ENCODE measurements at regions not wholly inside any gene's neighbourhood (a gene's known extent, or its start where the extent isn't known, plus 50 kb on each side); places are given as distances from the start of the nearest gene placed in this dataset.

DNA sequence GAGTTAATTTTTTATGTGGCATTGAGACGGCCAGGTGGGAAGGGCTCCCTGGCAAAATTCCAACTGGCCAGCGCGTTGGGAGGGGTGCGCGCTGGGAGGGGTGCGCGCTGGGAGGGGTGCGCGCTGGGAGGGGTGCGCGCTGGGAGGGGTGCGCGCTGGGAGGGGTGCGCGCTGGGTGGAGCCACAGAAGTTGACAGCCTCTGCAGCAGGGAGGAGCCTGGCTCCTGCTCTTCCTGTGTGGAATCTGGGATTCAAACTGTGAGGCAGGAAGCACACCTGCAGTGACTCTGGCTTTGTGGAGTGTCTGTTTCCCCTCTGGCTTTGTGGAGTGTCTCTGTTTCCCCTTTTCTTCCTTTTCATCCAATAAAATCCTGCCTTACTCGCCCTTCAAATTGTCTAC, 147.9 kb upstream of the CBLN2 start:
- no peak overlapping the region for H3K4me3 ChIP-seq (ENCODE audit: extremely low read depth, insufficient read depth, low read length, poor library complexity, severe bottlenecking)
- WGBS, 2 experiments (ENCODE audit: insufficient coverage in 2 of 2) = 15 to 52% methylated on average over 2 to 3 of the region's 16 CpGs

DNA sequence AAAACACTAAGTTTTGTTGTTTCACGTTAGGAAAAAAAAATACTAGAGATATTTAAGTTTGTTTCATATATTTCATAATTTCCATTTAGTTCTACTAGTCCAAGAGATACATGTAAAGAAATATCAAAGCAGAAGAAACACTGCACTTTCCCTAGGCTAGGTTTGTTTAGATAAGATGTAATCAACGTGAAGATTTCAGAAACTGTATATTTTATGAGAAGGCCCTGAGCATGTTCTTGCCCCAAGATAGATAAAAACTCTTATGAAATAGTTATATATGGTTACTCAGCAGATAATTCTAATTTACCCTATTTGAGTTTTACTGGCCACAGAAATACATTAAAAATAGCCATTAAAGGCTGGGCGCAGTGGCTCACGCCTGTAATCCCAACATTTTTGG, 143.6 kb upstream of the CBLN2 start:
- WGBS, 2 experiments (ENCODE audit: insufficient coverage in 2 of 2) = 82 to 100% methylated on average over 2 of the region's 4 CpGs
- Histone ChIP-seq H3K27ac (ENCODE audit: low read depth, low read length, severe bottlenecking) (no peak overlapping the region), H3K4me1 (ENCODE audit: control insufficient read depth, insufficient read depth, low read length, poor library complexity, severe bottlenecking) (peaks cover 4% of the 10 kb centered on the region), H3K36me3 (ENCODE audit: control insufficient read depth, insufficient read depth, low read length) (no peaks in the 10 kb centered on the region), H3K9me3 (ENCODE audit: control insufficient read depth, low read length) (no peaks in the 10 kb centered on the region), H3K4me3 (ENCODE audit: extremely low read depth, insufficient read depth, low read length, poor library complexity, severe bottlenecking) (no peak overlapping the region)

More for the DNA sequence above, 147.9 kb upstream of the CBLN2 start:
- H3K36me3 ChIP-seq (ENCODE audit: control insufficient read depth, insufficient read depth, low read length) = no peaks in the 10 kb centered on the region
- H3K4me1 ChIP-seq (ENCODE audit: control insufficient read depth, insufficient read depth, low read length, poor library complexity, severe bottlenecking) = peaks cover 4% of the 10 kb centered on the region
- no peaks in the 10 kb centered on the region for H3K9me3 ChIP-seq (ENCODE audit: control insufficient read depth, low read length)
- H3K27ac ChIP-seq (ENCODE audit: low read depth, low read length, severe bottlenecking) = no peak overlapping the region

DNA sequence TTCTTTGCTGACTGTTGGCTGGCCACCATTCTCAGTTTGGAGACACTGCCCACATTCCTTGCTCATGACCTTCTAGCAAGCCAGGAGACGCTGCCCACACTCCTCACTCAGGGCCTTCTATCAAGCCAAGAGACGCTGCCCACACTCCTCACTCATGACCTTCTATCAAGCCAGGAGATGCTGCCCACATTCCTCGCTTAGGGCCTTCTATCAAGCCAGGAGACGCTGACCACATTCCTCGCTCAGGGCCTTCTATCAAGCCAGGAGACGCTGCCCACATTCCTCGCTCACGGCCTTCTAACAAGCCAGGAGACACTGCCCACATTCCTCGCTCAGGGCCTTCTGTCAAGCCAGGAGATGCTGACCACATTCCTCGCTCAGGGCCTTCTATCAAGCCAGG, 131.3 kb upstream of the CBLN2 start:
- Histone ChIP-seq H3K9me3 (ENCODE audit: control insufficient read depth, low read length) (no peaks in the 10 kb centered on the region), H3K4me1 (ENCODE audit: control insufficient read depth, insufficient read depth, low read length, poor library complexity, severe bottlenecking) (peaks cover 22% of the 10 kb centered on the region), H3K36me3 (ENCODE audit: control insufficient read depth, insufficient read depth, low read length) (no peaks in the 10 kb centered on the region), H3K4me3 (ENCODE audit: extremely low read depth, insufficient read depth, low read length, poor library complexity, severe bottlenecking) (no peak overlapping the region), H3K27ac (ENCODE audit: low read depth, low read length, severe bottlenecking) (peak overlapping the region; percentile 80)
- WGBS, 2 experiments (ENCODE audit: insufficient coverage in 2 of 2) = 52 to 73% methylated on average over 10 of the region's 10 CpGs

DNA sequence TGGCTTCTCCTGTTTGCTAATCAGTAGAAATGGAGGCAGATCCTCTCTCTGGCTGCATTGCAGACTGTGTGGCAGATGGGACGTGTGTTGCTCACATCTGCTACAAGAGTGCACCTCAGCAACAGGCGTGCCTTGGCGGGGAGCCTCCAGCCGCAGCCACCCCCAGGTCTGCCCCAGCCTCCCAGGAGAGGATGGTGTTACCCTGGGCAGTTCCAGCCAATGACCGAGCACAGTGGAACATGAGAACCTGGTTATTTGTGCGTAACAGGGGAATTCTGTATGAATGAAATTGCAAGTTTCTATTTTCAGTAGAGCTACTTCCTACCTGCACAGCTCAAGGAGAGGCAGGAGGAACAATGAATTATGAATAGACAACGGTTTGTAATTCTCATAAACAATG, 130.6 kb upstream of the CBLN2 start:
- peaks cover 22% of the 10 kb centered on the region for H3K4me1 ChIP-seq (ENCODE audit: control insufficient read depth, insufficient read depth, low read length, poor library complexity, severe bottlenecking)
- no peaks in the 10 kb centered on the region for H3K9me3 ChIP-seq (ENCODE audit: control insufficient read depth, low read length)
- no peak overlapping the region for H3K4me3 ChIP-seq (ENCODE audit: extremely low read depth, insufficient read depth, low read length, poor library complexity, severe bottlenecking)
- 97 to 100% methylated on average over 4 to 5 of the region's 7 CpGs for WGBS, 2 experiments (ENCODE audit: insufficient coverage in 2 of 2)
- no peak overlapping the region for H3K27ac ChIP-seq (ENCODE audit: low read depth, low read length, severe bottlenecking)
- no peaks in the 10 kb centered on the region for H3K36me3 ChIP-seq (ENCODE audit: control insufficient read depth, insufficient read depth, low read length)

DNA sequence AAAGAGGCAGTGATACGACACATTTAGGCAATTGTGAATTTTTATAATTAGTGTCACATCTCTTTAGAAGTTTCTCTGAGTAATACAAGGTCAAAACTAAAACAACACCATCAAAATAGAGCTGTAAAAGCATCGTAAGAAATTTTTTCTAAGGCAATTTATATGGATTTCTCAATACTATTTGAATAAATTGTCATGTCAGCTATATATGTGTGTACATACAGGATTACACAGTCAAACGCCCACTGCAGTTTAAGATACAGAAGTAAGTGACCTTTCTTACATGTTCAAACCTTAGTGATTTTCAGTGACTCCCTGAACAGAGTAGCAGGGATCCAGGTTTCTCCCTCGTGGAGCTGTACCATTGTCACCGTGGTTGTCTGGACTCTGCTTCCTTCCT, 129.1 kb upstream of the CBLN2 start:
- H3K27ac ChIP-seq (ENCODE audit: low read depth, low read length, severe bottlenecking) = no peak overlapping the region
- 61 to 71% methylated on average over 2 to 3 of the region's 5 CpGs for WGBS, 2 experiments (ENCODE audit: insufficient coverage in 2 of 2)
- no peaks in the 10 kb centered on the region for H3K36me3 ChIP-seq (ENCODE audit: control insufficient read depth, insufficient read depth, low read length)
- no peak overlapping the region for H3K4me3 ChIP-seq (ENCODE audit: extremely low read depth, insufficient read depth, low read length, poor library complexity, severe bottlenecking)
- no peaks in the 10 kb centered on the region for H3K9me3 ChIP-seq (ENCODE audit: control insufficient read depth, low read length)
- H3K4me1 ChIP-seq (ENCODE audit: control insufficient read depth, insufficient read depth, low read length, poor library complexity, severe bottlenecking) = peaks cover 22% of the 10 kb centered on the region

DNA sequence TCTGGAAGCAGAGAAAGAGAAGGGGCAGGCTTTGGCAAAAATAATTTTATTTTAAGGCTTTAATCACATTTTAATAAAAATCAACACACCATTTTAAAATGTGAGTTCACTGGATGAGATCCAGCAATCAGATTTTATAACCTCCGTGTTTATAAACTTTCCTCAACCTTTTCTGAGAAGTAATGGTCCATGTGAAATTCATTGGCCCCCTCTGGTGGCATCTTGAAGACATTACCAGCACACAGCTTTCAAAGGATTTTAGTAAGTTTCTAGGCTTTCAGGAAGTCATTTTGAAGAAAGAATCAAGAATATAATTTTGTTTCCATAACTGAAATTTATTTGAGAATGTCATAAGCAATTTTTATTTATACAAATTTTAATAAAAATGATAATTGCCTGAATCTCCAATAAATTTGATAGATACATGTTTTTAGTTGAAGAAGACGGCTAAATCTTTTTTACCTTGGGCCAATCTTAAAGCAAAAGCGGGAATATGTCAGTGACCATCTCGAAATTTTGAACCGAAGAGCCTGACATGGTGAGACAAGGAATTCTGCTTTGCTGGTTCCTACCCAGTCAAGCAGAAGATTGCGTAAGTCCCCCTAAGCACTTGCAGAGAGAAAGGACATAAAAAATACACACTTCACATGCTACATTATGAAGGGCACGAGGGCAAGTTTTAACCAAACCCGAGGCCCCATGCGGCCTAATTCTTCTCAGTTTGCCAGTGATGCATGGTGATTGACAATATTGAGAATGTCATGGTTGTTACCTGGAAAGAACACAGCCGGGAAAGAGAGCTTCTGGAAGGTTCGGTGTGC, 128.4 kb upstream of the CBLN2 start:
- Histone ChIP-seq H3K4me3 (ENCODE audit: extremely low read depth, insufficient read depth, low read length, poor library complexity, severe bottlenecking) (no peak overlapping the region), H3K27ac (ENCODE audit: low read depth, low read length, severe bottlenecking) (no peak overlapping the region), H3K9me3 (ENCODE audit: control insufficient read depth, low read length) (no peaks in the 10 kb centered on the region), H3K4me1 (ENCODE audit: control insufficient read depth, insufficient read depth, low read length, poor library complexity, severe bottlenecking) (peaks cover 22% of the 10 kb centered on the region), H3K36me3 (ENCODE audit: control insufficient read depth, insufficient read depth, low read length) (no peaks in the 10 kb centered on the region)
- 80 to 82% methylated on average over 6 to 10 of the region's 11 CpGs for WGBS, 2 experiments (ENCODE audit: insufficient coverage in 2 of 2)

DNA sequence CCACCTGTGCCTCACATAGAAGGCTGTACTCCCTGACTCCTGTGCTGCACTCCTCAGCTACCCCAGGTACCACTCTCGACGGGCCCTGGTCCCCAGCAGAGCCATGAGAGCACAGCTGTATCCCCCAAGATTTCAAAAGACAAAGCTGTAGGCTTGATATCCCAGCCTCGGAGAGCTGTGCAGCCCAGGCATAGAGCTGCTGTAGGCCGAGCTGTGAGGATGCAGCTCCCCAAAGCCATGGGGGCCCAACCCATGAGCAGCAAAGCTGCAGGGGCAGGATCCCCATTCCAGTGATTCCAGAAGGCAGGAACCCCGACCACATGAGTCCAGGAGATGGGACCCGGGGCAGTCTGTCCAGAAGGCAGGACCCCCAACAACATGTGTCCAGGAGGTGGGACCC, 123.8 kb upstream of the CBLN2 start:
- 72 to 75% methylated on average over 5 to 6 of the region's 6 CpGs for WGBS, 2 experiments (ENCODE audit: insufficient coverage in 2 of 2)
- Histone ChIP-seq H3K4me1 (ENCODE audit: control insufficient read depth, insufficient read depth, low read length, poor library complexity, severe bottlenecking) (no peaks in the 10 kb centered on the region), H3K4me3 (ENCODE audit: extremely low read depth, insufficient read depth, low read length, poor library complexity, severe bottlenecking) (no peak overlapping the region), H3K9me3 (ENCODE audit: control insufficient read depth, low read length) (no peaks in the 10 kb centered on the region), H3K27ac (ENCODE audit: low read depth, low read length, severe bottlenecking) (no peak overlapping the region), H3K36me3 (ENCODE audit: control insufficient read depth, insufficient read depth, low read length) (no peaks in the 10 kb centered on the region)

DNA sequence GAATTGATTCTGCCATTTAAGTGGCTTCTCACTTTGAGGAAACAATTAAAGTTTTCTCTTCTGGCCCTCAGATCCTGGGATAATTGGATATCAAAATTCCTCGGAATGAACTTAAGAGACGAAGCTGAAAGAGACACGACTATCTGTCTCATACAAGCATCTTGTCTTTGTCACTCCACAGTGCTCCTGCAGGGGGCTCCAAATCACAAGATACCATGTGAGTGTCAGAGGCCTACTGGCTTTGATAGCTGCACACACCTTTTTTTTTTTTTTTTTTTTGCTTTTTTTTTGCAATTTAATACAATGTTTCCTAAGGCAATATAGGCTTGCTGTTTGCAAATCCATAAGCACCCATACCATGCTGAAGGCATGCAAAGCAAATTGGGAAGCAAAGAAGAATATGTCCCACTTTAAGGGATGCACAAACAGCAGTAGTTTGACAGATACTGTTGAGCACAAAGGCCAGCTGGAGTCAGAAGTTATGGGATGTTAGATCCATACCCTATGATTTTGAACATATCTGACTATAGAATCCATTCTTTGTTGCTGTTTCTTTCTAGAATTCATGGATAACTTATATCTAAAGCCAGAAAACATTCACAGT, 109.0 kb upstream of the CBLN2 start:
- no peak overlapping the region for H3K4me3 ChIP-seq (ENCODE audit: extremely low read depth, insufficient read depth, low read length, poor library complexity, severe bottlenecking)
- no peaks in the 10 kb centered on the region for H3K36me3 ChIP-seq (ENCODE audit: control insufficient read depth, insufficient read depth, low read length)
- 64 to 65% methylated on average over 2 to 3 of the region's 3 CpGs for WGBS, 2 experiments (ENCODE audit: insufficient coverage in 2 of 2)
- no peaks in the 10 kb centered on the region for H3K9me3 ChIP-seq (ENCODE audit: control insufficient read depth, low read length)
- H3K27ac ChIP-seq (ENCODE audit: low read depth, low read length, severe bottlenecking) = no peak overlapping the region
- no peaks in the 10 kb centered on the region for H3K4me1 ChIP-seq (ENCODE audit: control insufficient read depth, insufficient read depth, low read length, poor library complexity, severe bottlenecking)

DNA sequence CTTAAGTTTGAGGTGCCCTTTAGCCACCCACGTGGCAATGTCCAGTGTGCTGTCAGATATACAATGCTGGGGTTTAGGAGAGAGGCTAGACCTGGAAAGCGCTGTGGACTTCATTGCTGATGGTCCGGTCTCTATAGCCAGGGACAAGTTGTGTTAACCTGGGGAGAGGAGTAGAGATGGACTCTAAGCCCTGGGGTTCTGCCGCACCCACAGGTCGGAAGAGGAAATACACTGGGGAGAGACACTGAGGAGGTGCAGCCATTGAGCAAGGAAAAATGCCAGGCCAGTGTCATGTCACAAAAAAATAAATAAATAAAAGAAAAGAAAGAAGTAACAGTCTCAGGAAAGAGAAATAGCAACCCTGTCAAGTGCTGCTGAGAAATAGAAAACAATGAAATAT, 106.9 kb upstream of the CBLN2 start:
- Histone ChIP-seq H3K4me3 (ENCODE audit: extremely low read depth, insufficient read depth, low read length, poor library complexity, severe bottlenecking) (no peak overlapping the region), H3K4me1 (ENCODE audit: control insufficient read depth, insufficient read depth, low read length, poor library complexity, severe bottlenecking) (no peaks in the 10 kb centered on the region), H3K9me3 (ENCODE audit: control insufficient read depth, low read length) (no peaks in the 10 kb centered on the region), H3K36me3 (ENCODE audit: control insufficient read depth, insufficient read depth, low read length) (no peaks in the 10 kb centered on the region), H3K27ac (ENCODE audit: low read depth, low read length, severe bottlenecking) (no peak overlapping the region)
- 62 to 68% methylated on average over 3 to 5 of the region's 5 CpGs for WGBS, 2 experiments (ENCODE audit: insufficient coverage in 2 of 2)

DNA sequence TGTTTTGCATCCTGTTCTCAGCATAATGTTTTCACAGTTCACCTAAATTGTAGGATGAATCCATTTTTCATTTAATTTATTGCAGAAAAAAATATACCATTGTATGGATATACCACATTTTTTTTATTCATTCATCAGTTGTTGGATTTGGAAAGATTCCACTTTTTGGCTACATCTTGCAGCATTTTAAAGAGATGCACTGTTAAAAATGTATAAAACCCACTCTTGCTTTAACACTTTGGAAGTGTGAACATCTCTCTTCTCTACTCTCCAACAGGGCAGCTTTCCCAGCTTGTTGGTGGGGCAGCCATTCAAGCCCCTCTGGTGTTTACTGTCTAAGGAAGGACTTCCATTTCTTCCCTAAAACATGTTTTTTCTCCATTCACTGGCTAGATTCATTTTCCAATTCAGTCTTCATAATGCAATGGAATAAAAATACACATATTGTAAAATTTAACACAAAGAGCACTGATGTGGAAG, 104.4 kb upstream of the CBLN2 start:
- no peak overlapping the region for H3K27ac ChIP-seq (ENCODE audit: low read depth, low read length, severe bottlenecking)
- no peaks in the 10 kb centered on the region for H3K4me1 ChIP-seq (ENCODE audit: control insufficient read depth, insufficient read depth, low read length, poor library complexity, severe bottlenecking)
- H3K4me3 ChIP-seq (ENCODE audit: extremely low read depth, insufficient read depth, low read length, poor library complexity, severe bottlenecking) = no peak overlapping the region
- peaks cover 3% of the 10 kb centered on the region for H3K9me3 ChIP-seq (ENCODE audit: control insufficient read depth, low read length)
- H3K36me3 ChIP-seq (ENCODE audit: control insufficient read depth, insufficient read depth, low read length) = no peaks in the 10 kb centered on the region

DNA sequence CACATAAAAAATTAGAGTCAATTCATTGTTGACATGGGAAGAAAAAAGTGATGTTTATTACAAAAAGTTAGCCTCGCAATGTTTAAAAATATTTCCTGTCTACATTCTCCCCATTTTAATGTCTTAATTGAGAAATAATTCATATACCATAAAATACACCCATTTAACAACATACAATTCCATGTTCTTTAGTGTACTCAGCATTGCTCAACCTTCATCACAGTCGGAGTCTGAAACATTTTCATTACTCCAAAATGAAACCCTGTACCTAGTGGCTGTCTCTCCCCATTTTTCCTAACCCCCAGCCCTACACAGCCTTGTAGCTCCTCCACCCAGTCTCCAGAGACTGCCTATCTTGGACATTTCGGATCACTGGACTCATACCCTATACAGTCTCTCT, 103.9 kb upstream of the CBLN2 start:
- Histone ChIP-seq H3K4me1 (ENCODE audit: control insufficient read depth, insufficient read depth, low read length, poor library complexity, severe bottlenecking) (no peaks in the 10 kb centered on the region), H3K4me3 (ENCODE audit: extremely low read depth, insufficient read depth, low read length, poor library complexity, severe bottlenecking) (no peak overlapping the region), H3K9me3 (ENCODE audit: control insufficient read depth, low read length) (peaks cover 3% of the 10 kb centered on the region), H3K36me3 (ENCODE audit: control insufficient read depth, insufficient read depth, low read length) (no peaks in the 10 kb centered on the region), H3K27ac (ENCODE audit: low read depth, low read length, severe bottlenecking) (no peak overlapping the region)
- WGBS, 2 experiments (ENCODE audit: insufficient coverage in 2 of 2) = 77 to 100% methylated on average over 1 to 2 of the region's 3 CpGs

All from mesodermal cell (in vitro differentiated cells).